ENCODE measurements at regions not wholly inside any gene's neighbourhood (a gene's known extent, or its start where the extent isn't known, plus 50 kb on each side); places are given as distances from the start of the nearest gene placed in this dataset.

DNA sequence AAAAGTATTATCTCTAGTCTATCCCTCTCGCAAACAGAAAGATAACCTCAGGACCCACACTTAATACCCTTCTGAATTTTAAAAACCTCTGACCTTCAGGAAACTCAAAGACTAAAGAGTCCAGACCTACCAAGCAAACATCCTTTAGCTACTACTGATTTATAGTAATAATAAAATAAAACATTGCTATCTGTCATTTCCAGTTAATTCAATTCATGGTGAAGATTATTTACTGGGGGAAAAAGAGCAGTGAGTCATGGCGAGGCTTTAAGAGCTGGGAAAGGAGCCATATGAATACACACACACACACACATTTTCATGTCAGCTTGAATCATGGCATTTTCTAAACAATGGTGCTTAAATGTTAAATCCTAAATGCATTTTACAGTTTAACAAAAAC lies 87.1 kb downstream of the FAM76B start:
- Mint-ChIP-seq H3K27ac (no peak overlapping the region), H3K9me3 (no peaks in the 10 kb centered on the region), H3K4me3 (no peak overlapping the region), H3K4me1 (peaks cover 23 to 27% of the 10 kb centered on the region in 2 donors), H3K36me3 (no peaks in the 10 kb centered on the region), H3K27me3 (ENCODE audit: low read depth in 2 of 2) (no peaks in the 10 kb centered on the region)
- Histone ChIP-seq H3K27ac (ENCODE audit: low read length) (no peak overlapping the region), H3K4me1 (ENCODE audit: control insufficient read depth, insufficient read depth, low read length) (peaks cover 12% of the 10 kb centered on the region), H3K36me3 (ENCODE audit: control insufficient read depth, insufficient read depth, low read length) (no peaks in the 10 kb centered on the region), H3K27me3 (ENCODE audit: control insufficient read depth, insufficient read depth, low read length) (no peaks in the 10 kb centered on the region), H3K9me3 (ENCODE audit: control insufficient read depth, insufficient read depth, low read length) (no peaks in the 10 kb centered on the region), H3K4me3 (ENCODE audit: low read length) (no peak overlapping the region)
- intact Hi-C loops (cut with micrococcal nuclease) = loop anchor here (10.0 kb wide), 1 partner anchor 188 kb away; no protein-coding TSS in a partner anchor
- WGBS (ENCODE audit: insufficient coverage) = 20% methylated on average over 1 of the region's 2 CpGs
- TF ChIP-seq, protein P1, sequence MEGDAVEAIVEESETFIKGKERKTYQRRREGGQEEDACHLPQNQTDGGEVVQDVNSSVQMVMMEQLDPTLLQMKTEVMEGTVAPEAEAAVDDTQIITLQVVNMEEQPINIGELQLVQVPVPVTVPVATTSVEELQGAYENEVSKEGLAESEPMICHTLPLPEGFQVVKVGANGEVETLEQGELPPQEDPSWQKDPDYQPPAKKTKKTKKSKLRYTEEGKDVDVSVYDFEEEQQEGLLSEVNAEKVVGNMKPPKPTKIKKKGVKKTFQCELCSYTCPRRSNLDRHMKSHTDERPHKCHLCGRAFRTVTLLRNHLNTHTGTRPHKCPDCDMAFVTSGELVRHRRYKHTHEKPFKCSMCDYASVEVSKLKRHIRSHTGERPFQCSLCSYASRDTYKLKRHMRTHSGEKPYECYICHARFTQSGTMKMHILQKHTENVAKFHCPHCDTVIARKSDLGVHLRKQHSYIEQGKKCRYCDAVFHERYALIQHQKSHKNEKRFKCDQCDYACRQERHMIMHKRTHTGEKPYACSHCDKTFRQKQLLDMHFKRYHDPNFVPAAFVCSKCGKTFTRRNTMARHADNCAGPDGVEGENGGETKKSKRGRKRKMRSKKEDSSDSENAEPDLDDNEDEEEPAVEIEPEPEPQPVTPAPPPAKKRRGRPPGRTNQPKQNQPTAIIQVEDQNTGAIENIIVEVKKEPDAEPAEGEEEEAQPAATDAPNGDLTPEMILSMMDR (IDR thresholded peaks at IDR 0.05) = no peak
- DNase-seq (no peak), ATAC-seq (no peak)

DNA sequence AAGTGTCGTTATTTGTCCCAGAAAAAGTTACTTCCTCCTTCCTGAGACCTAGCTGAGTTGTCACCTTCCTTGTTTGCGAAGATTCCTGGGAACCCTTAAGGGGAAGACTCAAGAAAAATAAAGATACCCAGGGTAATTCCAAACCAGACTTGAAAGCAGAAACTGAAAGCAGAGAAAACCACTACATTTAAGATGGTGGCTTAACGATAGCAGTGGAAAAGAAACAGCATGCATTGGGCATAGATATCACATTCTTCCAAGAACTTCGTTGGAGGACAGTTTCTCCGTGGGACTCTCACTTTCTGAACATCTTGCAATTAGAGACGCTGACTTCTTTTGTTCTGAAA lies 89.1 kb downstream of the FAM76B start:
- H3K9me3 ChIP-seq (ENCODE audit: control insufficient read depth, insufficient read depth, low read length) = no peaks in the 10 kb centered on the region
- H3K4me1 Mint-ChIP-seq = peaks cover 23 to 27% of the 10 kb centered on the region in 2 donors
- 44% methylated on average over 6 of the region's 6 CpGs for WGBS (ENCODE audit: insufficient coverage)
- TF ChIP-seq, protein P1 (IDR thresholded peaks at IDR 0.05) = no peak
- intact Hi-C loops (cut with micrococcal nuclease) = loop anchor here (10.0 kb wide), 1 partner anchor 186 kb away; no protein-coding TSS in a partner anchor
- peak overlapping the region; percentile 67 for H3K4me3 Mint-ChIP-seq
- H3K4me3 ChIP-seq (ENCODE audit: low read length) = no peak overlapping the region
- H3K4me1 ChIP-seq (ENCODE audit: control insufficient read depth, insufficient read depth, low read length) = peaks cover 9% of the 10 kb centered on the region
- DNase-seq = peak in 1 of 2 donors; percentile 70
- H3K27me3 Mint-ChIP-seq (ENCODE audit: low read depth in 2 of 2) = no peaks in the 10 kb centered on the region
- H3K9me3 Mint-ChIP-seq = no peaks in the 10 kb centered on the region
- no peaks in the 10 kb centered on the region for H3K36me3 Mint-ChIP-seq
- no peaks in the 10 kb centered on the region for H3K27me3 ChIP-seq (ENCODE audit: control insufficient read depth, insufficient read depth, low read length)
- H3K36me3 ChIP-seq (ENCODE audit: control insufficient read depth, insufficient read depth, low read length) = no peaks in the 10 kb centered on the region
- ATAC-seq = peak; percentile 51 to 58 (median 54)
- peak overlapping the region; percentile 80 to 82 for H3K27ac Mint-ChIP-seq
- H3K27ac ChIP-seq (ENCODE audit: low read length) = peak overlapping the region; percentile 55

DNA sequence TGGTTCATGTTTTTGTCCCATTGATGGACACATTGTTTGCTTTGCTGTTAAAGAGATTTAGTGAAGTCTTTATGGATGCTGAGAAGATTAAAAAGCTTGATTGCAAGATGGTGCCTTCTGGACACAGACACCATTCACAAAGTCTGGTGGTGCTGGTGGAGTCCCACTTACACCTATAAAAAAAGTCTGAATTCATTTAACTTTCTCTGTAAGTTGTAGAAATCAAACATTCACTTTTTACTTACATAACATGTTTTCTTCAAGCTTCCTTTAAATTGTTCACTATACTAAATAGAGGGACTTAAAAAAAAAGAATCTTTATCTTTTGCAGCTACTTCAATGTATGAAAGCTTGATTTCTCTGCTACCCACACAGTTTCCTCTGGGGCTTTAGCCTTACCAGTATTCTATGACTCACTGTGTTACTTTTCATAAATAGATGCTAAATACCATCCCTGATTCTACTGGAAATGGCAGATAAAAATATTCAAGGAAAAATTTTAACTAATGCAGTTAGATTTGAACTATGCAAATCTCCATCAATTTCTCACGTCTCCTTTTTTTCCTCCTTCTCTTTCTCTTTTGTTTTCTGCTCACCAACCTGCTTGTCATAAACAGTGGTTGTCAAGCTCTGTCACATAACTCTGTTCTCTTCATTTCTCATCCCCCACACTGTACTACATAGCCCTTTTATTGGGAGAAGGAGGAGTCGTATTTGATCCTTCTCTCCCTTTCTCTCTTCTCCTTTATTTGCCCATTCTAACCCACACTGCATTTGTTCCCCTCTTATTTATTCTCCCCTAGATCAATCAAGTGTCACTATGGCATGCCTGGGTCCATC lies 89.7 kb downstream of the FAM76B start:
- TF ChIP-seq, protein P1 (IDR thresholded peaks at IDR 0.05) = no peak
- Histone ChIP-seq H3K9me3 (ENCODE audit: control insufficient read depth, insufficient read depth, low read length) (no peaks in the 10 kb centered on the region), H3K27ac (ENCODE audit: low read length) (peak overlapping the region; percentile 55), H3K27me3 (ENCODE audit: control insufficient read depth, insufficient read depth, low read length) (no peaks in the 10 kb centered on the region), H3K4me1 (ENCODE audit: control insufficient read depth, insufficient read depth, low read length) (peaks cover 9% of the 10 kb centered on the region), H3K36me3 (ENCODE audit: control insufficient read depth, insufficient read depth, low read length) (no peaks in the 10 kb centered on the region), H3K4me3 (ENCODE audit: low read length) (no peak overlapping the region)
- Mint-ChIP-seq H3K27me3 (ENCODE audit: low read depth in 2 of 2) (no peaks in the 10 kb centered on the region), H3K4me1 (peaks cover 23 to 27% of the 10 kb centered on the region in 2 donors), H3K4me3 (peak overlapping the region; percentile 67), H3K9me3 (no peaks in the 10 kb centered on the region), H3K27ac (peak overlapping the region; percentile 80 to 82), H3K36me3 (no peaks in the 10 kb centered on the region)
- intact Hi-C loops (cut with micrococcal nuclease) = loop anchor here (10.0 kb wide), 1 partner anchor 185 kb away; no protein-coding TSS in a partner anchor
- peak in 1 of 2 donors; percentile 56 for DNase-seq
- ATAC-seq = peak; percentile 65 to 76 (median 67)
- 9% methylated on average over 1 of the region's 2 CpGs for WGBS (ENCODE audit: insufficient coverage)
